ENCODE measurements at regions not wholly inside any gene's neighbourhood (a gene's known extent, or its start where the extent isn't known, plus 50 kb on each side); places are given as distances from the start of the nearest gene placed in this dataset.

DNA sequence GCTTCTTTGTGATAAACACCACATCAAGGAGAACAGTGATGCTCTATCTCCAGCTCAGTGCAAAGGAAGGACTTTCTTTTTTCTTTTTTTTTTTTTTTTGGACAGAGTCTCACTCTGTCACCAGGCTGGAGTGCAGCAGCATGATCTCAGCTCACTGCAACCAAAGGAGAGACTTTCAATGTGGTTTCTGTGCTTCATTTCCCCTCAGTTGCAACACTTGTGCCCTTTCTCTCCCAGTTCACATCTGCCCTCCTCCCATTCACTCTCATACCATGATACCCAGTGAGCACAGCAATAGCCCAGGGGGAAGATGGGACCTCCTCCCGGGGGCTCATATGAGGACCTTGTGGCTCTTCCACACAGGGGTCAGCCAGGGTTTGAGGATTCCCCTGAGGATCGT lies 110.0 kb downstream of the MTRR start:
- Histone ChIP-seq H3K27ac (ENCODE audit: low read length) (no peak overlapping the region), H3K36me3 (ENCODE audit: control insufficient read depth, insufficient read depth, low read length) (no peaks in the 10 kb centered on the region), H3K4me3 (ENCODE audit: low read length) (no peak overlapping the region), H3K27me3 (ENCODE audit: control insufficient read depth, insufficient read depth, low read length) (no peaks in the 10 kb centered on the region), H3K4me1 (ENCODE audit: control insufficient read depth, insufficient read depth, low read length) (no peaks in the 10 kb centered on the region), H3K9me3 (ENCODE audit: control insufficient read depth, insufficient read depth, low read length) (no peaks in the 10 kb centered on the region)
- H3K9me3 Mint-ChIP-seq = peaks cover 2 to 9% of the 10 kb centered on the region in 2 donors
- WGBS (ENCODE audit: insufficient coverage) = 66% methylated on average over 2 of the region's 2 CpGs
- no peak overlapping the region for H3K27ac Mint-ChIP-seq
- no peaks in the 10 kb centered on the region for H3K4me1 Mint-ChIP-seq
- ATAC-seq (no peak), DNase-seq (no peak)
- no peaks in the 10 kb centered on the region for H3K27me3 Mint-ChIP-seq (ENCODE audit: low read depth in 2 of 2)
- TF ChIP-seq CTCF (IDR thresholded peaks at IDR 0.05) = no peak
- no peak overlapping the region for H3K4me3 Mint-ChIP-seq
- intact Hi-C loops (cut with micrococcal nuclease) = no loop called here
- no peaks in the 10 kb centered on the region for H3K36me3 Mint-ChIP-seq

DNA sequence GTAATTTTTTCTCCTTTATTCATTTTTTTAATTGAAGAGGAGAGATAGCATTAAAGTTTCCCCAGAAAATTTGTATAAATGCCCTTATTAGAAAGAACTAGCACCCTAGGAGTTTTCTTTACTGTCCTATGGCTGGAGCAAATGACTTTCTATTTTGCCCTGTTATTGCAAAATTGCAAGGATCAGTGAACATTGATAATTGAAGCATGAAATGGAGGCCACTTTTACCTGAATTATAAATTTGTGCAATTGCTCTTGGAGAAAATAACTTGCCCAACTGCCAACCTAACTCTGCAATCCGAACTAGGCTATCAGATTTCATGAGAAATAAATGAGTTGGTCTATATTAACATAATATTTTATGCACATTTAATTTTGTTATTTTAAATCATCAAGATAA lies 111.9 kb downstream of the MTRR start:
- Histone ChIP-seq H3K27ac (ENCODE audit: low read length) (no peak overlapping the region), H3K27me3 (ENCODE audit: control insufficient read depth, insufficient read depth, low read length) (no peaks in the 10 kb centered on the region), H3K4me3 (ENCODE audit: low read length) (no peak overlapping the region), H3K9me3 (ENCODE audit: control insufficient read depth, insufficient read depth, low read length) (no peaks in the 10 kb centered on the region), H3K4me1 (ENCODE audit: control insufficient read depth, insufficient read depth, low read length) (no peaks in the 10 kb centered on the region), H3K36me3 (ENCODE audit: control insufficient read depth, insufficient read depth, low read length) (no peaks in the 10 kb centered on the region)
- no peaks in the 10 kb centered on the region for H3K36me3 Mint-ChIP-seq
- intact Hi-C loops (cut with micrococcal nuclease) = no loop called here
- no peak for DNase-seq
- no peaks in the 10 kb centered on the region for H3K4me1 Mint-ChIP-seq
- ATAC-seq = no peak
- peaks cover 5 to 12% of the 10 kb centered on the region in 2 donors for H3K9me3 Mint-ChIP-seq
- no peaks in the 10 kb centered on the region for H3K27me3 Mint-ChIP-seq (ENCODE audit: low read depth in 2 of 2)
- no peak overlapping the region for H3K27ac Mint-ChIP-seq
- no CpG with 5 or more reads among the region's 1 CpG for WGBS (ENCODE audit: insufficient coverage)
- no peak overlapping the region for H3K4me3 Mint-ChIP-seq
- no peak for TF ChIP-seq CTCF (IDR thresholded peaks at IDR 0.05)

DNA sequence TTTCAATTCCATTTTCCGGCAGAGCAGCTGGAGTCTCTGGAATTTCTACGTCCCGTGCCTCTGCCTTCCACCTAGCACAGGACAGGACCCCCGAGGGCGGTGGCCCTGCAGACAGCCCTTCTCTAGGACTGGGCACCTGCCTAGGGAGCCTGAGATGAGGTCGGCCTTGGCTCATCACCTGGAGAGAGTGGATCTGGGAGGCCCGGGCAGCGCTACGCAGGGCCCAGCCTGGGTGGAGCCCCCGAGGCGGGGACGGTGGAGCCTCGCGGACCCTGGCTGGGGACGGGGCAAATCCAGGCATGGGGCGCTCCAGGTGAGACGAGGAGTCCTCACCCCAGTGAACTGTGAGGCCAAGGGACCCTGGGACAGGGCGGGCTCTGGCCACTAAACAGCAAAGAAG lies 114.5 kb downstream of the MTRR start:
- 93% methylated on average over 18 of the region's 18 CpGs for WGBS (ENCODE audit: insufficient coverage)
- Histone ChIP-seq H3K27ac (ENCODE audit: low read length) (no peak overlapping the region), H3K27me3 (ENCODE audit: control insufficient read depth, insufficient read depth, low read length) (no peaks in the 10 kb centered on the region), H3K36me3 (ENCODE audit: control insufficient read depth, insufficient read depth, low read length) (no peaks in the 10 kb centered on the region), H3K4me1 (ENCODE audit: control insufficient read depth, insufficient read depth, low read length) (no peaks in the 10 kb centered on the region), H3K9me3 (ENCODE audit: control insufficient read depth, insufficient read depth, low read length) (no peaks in the 10 kb centered on the region), H3K4me3 (ENCODE audit: low read length) (no peak overlapping the region)
- intact Hi-C loops (cut with micrococcal nuclease) = no loop called here
- ATAC-seq (no peak), DNase-seq (no peak)
- Mint-ChIP-seq H3K36me3 (no peaks in the 10 kb centered on the region), H3K27me3 (ENCODE audit: low read depth in 2 of 2) (no peaks in the 10 kb centered on the region), H3K4me3 (no peak overlapping the region), H3K27ac (no peak overlapping the region), H3K9me3 (peaks cover 4 to 7% of the 10 kb centered on the region in 2 donors), H3K4me1 (no peaks in the 10 kb centered on the region)
- TF ChIP-seq CTCF (IDR thresholded peaks at IDR 0.05) = no peak

DNA sequence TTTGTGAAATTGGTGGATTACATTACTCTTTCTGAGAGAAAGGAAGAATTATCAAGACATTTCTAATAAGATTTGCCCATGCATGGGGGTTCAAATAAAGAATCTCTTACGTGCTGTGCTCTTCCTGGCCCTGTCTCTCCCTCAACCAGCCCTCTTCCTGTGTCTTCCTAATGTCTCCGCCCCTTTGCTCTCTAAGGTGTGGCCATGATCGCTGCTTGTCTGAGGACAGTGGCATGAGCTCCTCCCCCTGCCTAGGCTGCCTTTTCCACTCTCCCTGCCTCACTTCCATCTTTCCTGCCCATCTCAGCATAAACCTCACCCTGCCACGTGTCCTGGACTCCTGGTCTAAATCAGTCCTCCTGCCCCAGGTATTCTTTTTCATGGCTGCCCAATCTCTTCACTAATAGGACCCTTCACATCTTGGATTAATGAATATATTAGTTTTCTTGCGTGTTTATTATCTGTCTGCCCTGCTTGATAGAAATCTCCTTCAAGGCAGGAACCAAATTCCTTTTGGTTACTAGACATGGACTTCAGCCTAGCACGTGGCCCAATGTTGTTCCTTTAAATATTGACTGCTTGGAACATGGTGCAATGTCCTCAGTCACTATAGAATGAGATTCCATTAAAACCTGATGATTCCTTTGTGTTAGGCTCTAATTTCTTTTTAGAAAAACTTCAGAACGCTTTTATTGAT lies 122.3 kb downstream of the MTRR start:
- intact Hi-C loops (cut with micrococcal nuclease) = no loop called here
- Histone ChIP-seq H3K27ac (ENCODE audit: low read length) (no peak overlapping the region), H3K36me3 (ENCODE audit: control insufficient read depth, insufficient read depth, low read length) (no peaks in the 10 kb centered on the region), H3K27me3 (ENCODE audit: control insufficient read depth, insufficient read depth, low read length) (no peaks in the 10 kb centered on the region), H3K9me3 (ENCODE audit: control insufficient read depth, insufficient read depth, low read length) (peaks cover 4% of the 10 kb centered on the region), H3K4me3 (ENCODE audit: low read length) (no peak overlapping the region), H3K4me1 (ENCODE audit: control insufficient read depth, insufficient read depth, low read length) (no peaks in the 10 kb centered on the region)
- no peak for DNase-seq
- Mint-ChIP-seq H3K27ac (no peak overlapping the region), H3K9me3 (peaks cover 4 to 14% of the 10 kb centered on the region in 2 donors), H3K27me3 (ENCODE audit: low read depth in 2 of 2) (no peaks in the 10 kb centered on the region), H3K4me3 (no peak overlapping the region), H3K36me3 (no peaks in the 10 kb centered on the region), H3K4me1 (no peaks in the 10 kb centered on the region)
- ATAC-seq = no peak
- no peak for TF ChIP-seq CTCF (IDR thresholded peaks at IDR 0.05)
- WGBS (ENCODE audit: insufficient coverage) = 65% methylated on average over 7 of the region's 7 CpGs

Measured in natural killer cell (primary cell).